ENCODE measurements at regions not wholly inside any gene's neighbourhood (a gene's known extent, or its start where the extent isn't known, plus 50 kb on each side); places are given as distances from the start of the nearest gene placed in this dataset.

DNA sequence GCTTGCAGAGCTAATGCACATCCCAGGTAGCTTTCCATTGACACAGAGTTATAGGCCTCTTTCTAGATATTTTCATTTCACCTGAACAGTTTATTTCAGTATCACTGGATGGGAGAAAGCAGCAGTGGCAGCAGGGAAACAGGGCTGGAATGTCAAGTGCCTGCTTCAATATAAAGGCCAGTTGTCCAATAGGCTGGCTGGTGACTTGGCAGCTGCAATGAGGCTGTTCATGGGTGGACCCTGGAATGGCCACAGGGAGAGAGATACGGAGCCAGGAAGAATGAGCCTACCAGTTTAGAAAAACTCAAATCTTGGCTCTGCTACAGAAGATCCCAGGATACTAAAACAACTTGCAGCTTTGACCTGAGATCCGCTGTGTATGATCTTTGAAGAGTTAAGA is 185.0 kb downstream of the BCL11A start:
- Histone ChIP-seq H3K9me2 (ENCODE audit: low read depth, low read length) (no peaks in the 10 kb centered on the region), H4K20me1 (ENCODE audit: insufficient read depth, low read length) (no peaks in the 10 kb centered on the region), H3K4me3 (ENCODE audit: low read depth, low read length, poor library complexity, severe bottlenecking) (no peak overlapping the region), H2AFZ (ENCODE audit: low read length) (no peak overlapping the region), H3F3A (ENCODE audit: insufficient read depth, low read length) (no peaks in the 10 kb centered on the region), H3K4me2 (ENCODE audit: low read length) (no peak overlapping the region), H3K9me3 (ENCODE audit: low read length) (no peaks in the 10 kb centered on the region), H3K36me3 (ENCODE audit: insufficient read depth, low read length) (no peaks in the 10 kb centered on the region), H3K27ac (ENCODE audit: low read depth, low read length, poor library complexity, severe bottlenecking) (no peak overlapping the region), H3K27me3 (ENCODE audit: insufficient read depth, low read length) (no peaks in the 10 kb centered on the region), H3K4me1 (ENCODE audit: insufficient read depth, low read length, severe bottlenecking) (peaks cover 70% of the 10 kb centered on the region), H3K9ac (ENCODE audit: low read length) (no peak overlapping the region), H3K79me2 (ENCODE audit: insufficient read depth, low read length) (no peaks in the 10 kb centered on the region)
- TF ChIP-seq CTCF (IDR thresholded peaks at IDR 0.05; ENCODE audit: low read length): no peak
- no peak for TF ChIP-seq EZH2 (IDR thresholded peaks at IDR 0.05; ENCODE audit: borderline replicate concordance, low read length)

DNA sequence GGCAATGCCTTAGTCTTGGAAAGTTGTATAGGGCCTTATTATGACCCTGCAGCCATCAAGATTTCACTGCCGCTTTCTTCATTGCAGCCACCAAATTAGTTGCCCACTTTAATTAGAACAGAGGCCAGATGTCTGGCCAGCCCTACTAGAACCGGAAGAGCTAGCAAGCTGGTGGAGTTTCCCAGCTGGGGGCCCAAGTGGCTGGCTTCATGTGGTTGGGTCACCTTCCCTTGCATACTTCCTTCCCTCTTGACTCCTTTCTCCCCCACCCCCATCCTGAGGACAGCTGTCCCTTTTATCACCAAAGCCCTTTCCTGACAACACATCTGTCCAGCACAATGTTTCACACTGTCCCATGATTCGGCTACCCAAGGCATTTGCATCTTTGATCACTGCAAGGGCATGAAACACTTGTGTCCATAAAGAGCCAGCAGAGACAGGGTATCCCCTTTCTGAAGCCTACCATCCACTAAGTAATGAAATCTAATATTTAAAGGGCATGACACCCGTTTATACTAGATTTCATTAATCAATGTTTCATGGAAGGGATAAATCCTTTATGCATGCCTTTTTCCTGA is 187.2 kb downstream of the BCL11A start:
- Histone ChIP-seq H3K36me3 (ENCODE audit: insufficient read depth, low read length) (no peaks in the 10 kb centered on the region), H3K27me3 (ENCODE audit: insufficient read depth, low read length) (no peaks in the 10 kb centered on the region), H2AFZ (ENCODE audit: low read length) (no peak overlapping the region), H3K4me1 (ENCODE audit: insufficient read depth, low read length, severe bottlenecking) (peaks cover 64% of the 10 kb centered on the region), H3K79me2 (ENCODE audit: insufficient read depth, low read length) (no peaks in the 10 kb centered on the region), H3K4me2 (ENCODE audit: low read length) (peak overlapping the region; percentile 34; the same call in 1 of the 2 replicates), H4K20me1 (ENCODE audit: insufficient read depth, low read length) (no peaks in the 10 kb centered on the region), H3K9ac (ENCODE audit: low read length) (no peak overlapping the region), H3K9me3 (ENCODE audit: low read length) (no peaks in the 10 kb centered on the region), H3K4me3 (ENCODE audit: low read depth, low read length, poor library complexity, severe bottlenecking) (no peak overlapping the region), H3F3A (ENCODE audit: insufficient read depth, low read length) (no peaks in the 10 kb centered on the region), H3K27ac (ENCODE audit: low read depth, low read length, poor library complexity, severe bottlenecking) (peak overlapping the region; percentile 78), H3K9me2 (ENCODE audit: low read depth, low read length) (no peaks in the 10 kb centered on the region)
- TF ChIP-seq CTCF (IDR thresholded peaks at IDR 0.05; ENCODE audit: low read length) (no peak), EZH2 (IDR thresholded peaks at IDR 0.05; ENCODE audit: borderline replicate concordance, low read length) (no peak)

DNA sequence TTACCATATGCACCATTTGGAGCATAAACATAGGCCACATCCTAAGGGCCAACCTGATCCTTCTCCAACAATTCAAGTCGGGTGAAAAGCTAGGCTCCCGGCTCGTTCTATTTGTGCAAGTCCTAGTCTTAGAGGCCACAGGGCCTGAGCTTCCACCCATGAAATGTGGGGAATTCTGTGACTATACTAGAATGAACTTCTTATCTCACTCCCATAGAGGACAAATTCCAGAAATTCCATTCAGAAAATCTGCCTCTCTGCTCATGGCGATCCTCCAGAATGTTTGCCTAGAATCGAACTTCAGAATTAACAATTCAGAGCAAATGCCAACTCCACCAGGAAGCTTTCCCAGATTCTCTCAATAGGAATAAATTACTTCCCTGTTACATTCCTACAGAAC is 187.9 kb downstream of the BCL11A start:
- TF ChIP-seq EZH2 (IDR thresholded peaks at IDR 0.05; ENCODE audit: borderline replicate concordance, low read length) (no peak), CTCF (IDR thresholded peaks at IDR 0.05; ENCODE audit: low read length) (no peak)
- Histone ChIP-seq H3F3A (ENCODE audit: insufficient read depth, low read length) (no peaks in the 10 kb centered on the region), H3K4me2 (ENCODE audit: low read length) (peak overlapping the region; percentile 34; the same call in 1 of the 2 replicates), H2AFZ (ENCODE audit: low read length) (no peak overlapping the region), H3K27ac (ENCODE audit: low read depth, low read length, poor library complexity, severe bottlenecking) (peak overlapping the region; percentile 78), H3K4me3 (ENCODE audit: low read depth, low read length, poor library complexity, severe bottlenecking) (no peak overlapping the region), H3K9me2 (ENCODE audit: low read depth, low read length) (no peaks in the 10 kb centered on the region), H3K79me2 (ENCODE audit: insufficient read depth, low read length) (no peaks in the 10 kb centered on the region), H3K36me3 (ENCODE audit: insufficient read depth, low read length) (no peaks in the 10 kb centered on the region), H3K9ac (ENCODE audit: low read length) (no peak overlapping the region), H3K27me3 (ENCODE audit: insufficient read depth, low read length) (no peaks in the 10 kb centered on the region), H4K20me1 (ENCODE audit: insufficient read depth, low read length) (no peaks in the 10 kb centered on the region), H3K9me3 (ENCODE audit: low read length) (no peaks in the 10 kb centered on the region), H3K4me1 (ENCODE audit: insufficient read depth, low read length, severe bottlenecking) (peaks cover 57% of the 10 kb centered on the region)

Data from OCI-LY1 (cell line).